ENCODE measurements at regions not wholly inside any gene's neighbourhood (a gene's known extent, or its start where the extent isn't known, plus 50 kb on each side); places are given as distances from the start of the nearest gene placed in this dataset.

- in situ Hi-C loops (cut with HindIII; ENCODE audit: low sequenced_read_pairs): no loop called here
- no peak for DNase-seq (ENCODE audit: low spot score)
Measured at GRCh38 chr3:31373681-31374080, 159.0 kb upstream of the STT3B start.

- in situ Hi-C loops (cut with HindIII; ENCODE audit: low sequenced_read_pairs): no loop called here
- no peak for DNase-seq (ENCODE audit: low spot score)
Measured at GRCh38 chr3:31377045-31377642, 155.6 kb upstream of the STT3B start.

DNA sequence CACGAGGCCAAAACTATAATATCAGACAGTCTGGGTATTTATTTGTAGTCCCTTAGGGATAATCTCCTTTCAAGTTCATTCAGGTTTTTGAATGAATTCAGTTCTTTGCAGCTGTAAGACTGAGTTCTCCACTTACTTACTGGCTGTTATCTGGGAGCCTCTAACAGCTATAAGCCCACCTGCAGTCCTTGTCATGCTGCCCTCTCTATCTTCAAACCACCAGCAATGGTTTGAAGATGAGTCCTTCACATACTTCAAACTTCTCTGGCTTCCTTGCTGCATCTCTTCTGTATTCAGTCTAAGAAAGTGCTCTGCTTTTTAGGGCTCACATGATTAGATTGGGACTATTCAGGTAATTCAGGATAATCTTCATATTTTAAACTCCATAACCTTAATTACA, 154.5 kb upstream of the STT3B start:
- in situ Hi-C loops (cut with HindIII; ENCODE audit: low sequenced_read_pairs): no loop called here
- no peak for DNase-seq (ENCODE audit: low spot score)

DNA sequence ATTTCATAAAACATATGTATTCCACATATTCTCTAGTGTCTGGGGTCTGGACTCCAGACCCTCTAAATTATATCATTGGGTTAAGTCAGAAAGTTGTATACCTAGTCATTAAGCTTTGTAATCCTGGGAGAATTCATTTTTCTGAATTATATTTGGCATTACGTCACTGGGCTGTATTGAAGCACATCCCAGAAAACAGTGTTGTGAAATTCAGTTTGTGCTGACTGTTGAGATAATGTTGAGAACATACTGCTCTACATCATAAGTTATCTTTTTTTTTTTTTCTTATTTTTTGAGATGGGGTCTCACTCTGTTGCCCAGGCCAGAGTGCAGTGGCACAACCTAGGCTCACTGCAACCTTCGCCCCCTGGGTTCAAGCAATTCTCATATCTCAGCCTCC, 153.1 kb upstream of the STT3B start:
- no peak for DNase-seq (ENCODE audit: low spot score)
- in situ Hi-C loops (cut with HindIII; ENCODE audit: low sequenced_read_pairs): no loop called here

DNA sequence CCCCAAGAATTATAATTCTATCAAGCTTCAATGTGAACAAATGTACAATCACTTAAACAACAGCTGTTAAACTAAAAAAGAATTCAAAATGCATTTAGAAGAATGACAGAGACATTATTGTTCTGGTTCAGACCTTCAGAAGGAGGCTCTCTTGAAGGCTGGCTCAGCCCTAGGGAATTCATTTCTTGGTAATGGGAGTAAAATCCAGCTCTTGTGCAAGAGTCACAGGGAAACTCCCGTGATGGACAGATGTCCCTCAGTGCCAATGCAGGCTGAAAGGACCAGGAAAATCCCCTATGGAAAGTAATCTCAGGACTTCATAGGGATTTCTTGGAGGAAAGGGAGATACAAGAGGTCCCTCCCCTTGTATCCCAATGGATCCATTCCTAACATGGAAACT, 149.9 kb upstream of the STT3B start:
- in situ Hi-C loops (cut with HindIII; ENCODE audit: low sequenced_read_pairs): no loop called here
- no peak for DNase-seq (ENCODE audit: low spot score)

DNA sequence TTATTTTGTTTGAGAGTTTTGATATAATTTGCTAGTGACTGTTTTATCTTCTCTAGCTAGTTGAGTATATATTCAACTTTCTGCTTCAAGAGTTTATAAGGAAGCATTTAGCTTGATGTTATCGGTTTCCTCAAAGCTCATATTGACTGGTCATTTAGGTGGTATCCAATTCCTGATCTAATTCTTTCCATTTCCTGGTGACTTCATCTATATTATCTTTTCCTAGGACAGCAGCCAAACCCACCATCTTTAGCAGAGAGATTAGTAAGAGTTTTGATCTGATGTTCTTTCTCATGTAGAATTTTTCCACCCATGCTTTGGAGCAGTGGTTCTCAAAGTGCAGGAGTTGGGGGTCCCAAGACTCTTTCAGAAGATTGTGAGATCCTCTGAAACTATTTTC, 148.6 kb upstream of the STT3B start:
- in situ Hi-C loops (cut with HindIII; ENCODE audit: low sequenced_read_pairs): no loop called here
- no peak for DNase-seq (ENCODE audit: low spot score)

DNA sequence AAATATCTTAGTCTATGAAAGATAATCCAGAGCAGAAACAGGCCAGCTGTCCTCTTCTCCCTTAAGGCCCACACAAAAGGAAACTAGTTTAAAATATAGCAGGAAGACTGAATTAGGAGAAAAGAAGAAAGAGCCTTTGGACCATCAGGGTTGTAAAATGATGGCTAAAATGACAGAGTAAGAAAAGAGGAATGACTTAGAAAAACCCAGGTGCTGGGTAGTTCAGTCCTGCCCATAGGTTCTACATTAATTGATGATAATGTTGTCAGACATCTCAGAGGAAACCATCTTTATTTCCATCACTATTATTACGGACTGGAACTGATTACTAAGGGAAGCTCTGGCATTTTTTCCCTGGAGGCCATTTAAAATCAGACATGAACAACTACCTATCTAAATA, 142.8 kb upstream of the STT3B start:
- in situ Hi-C loops (cut with HindIII; ENCODE audit: low sequenced_read_pairs): no loop called here
- no peak for DNase-seq (ENCODE audit: low spot score)

DNA sequence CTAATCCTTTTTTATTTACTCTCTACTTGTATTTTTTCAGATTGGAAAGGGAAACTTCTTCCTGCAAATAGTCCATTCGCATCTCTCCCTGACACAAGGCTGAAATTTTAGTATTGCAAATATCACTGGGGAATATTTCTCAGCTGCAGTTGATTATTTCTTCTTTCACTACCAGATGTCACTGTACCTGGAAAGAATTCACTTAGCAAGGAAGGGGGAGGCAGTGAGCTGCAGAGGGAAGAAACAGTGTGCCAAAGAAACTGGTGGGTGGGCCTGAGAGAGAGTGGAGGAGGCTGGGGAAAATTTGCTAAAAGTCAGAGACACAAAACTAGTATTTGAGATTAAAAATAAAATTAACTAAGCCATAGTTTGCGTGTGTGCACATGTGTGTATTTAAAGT, 142.3 kb upstream of the STT3B start:
- in situ Hi-C loops (cut with HindIII; ENCODE audit: low sequenced_read_pairs): no loop called here
- no peak for DNase-seq (ENCODE audit: low spot score)

- in situ Hi-C loops (cut with HindIII; ENCODE audit: low sequenced_read_pairs): no loop called here
- DNase-seq (ENCODE audit: low spot score): no peak
Measured at GRCh38 chr3:31391150-31391549, 141.6 kb upstream of the STT3B start.

- in situ Hi-C loops (cut with HindIII; ENCODE audit: low sequenced_read_pairs): no loop called here
- DNase-seq (ENCODE audit: low spot score): no peak
Measured at GRCh38 chr3:31392568-31392967, 140.2 kb upstream of the STT3B start.

GRCh38 chr3:31399271-31399670, 133.5 kb upstream of the STT3B start:
- DNase-seq (ENCODE audit: low spot score): no peak
- in situ Hi-C loops (cut with HindIII; ENCODE audit: low sequenced_read_pairs): no loop called here

DNA sequence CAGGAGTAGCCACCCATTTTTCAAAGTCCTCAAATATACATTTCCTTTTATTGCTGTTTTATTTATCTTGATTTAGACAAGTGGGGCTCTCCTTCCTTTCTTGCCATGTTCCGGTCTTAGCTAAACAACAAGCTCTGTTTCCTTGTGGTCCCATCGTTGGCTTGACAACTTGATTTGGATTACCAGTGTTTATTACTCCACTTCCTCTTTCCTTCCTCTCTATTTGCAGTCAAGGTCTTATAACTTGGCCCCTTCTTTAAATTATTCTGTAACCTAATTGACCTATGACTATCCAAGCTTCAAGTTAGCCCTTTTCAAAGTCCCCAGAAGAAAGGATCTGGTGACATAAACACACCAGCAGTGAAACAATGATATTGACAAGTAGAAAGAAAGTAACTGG, 130.6 kb upstream of the STT3B start:
- DNase-seq (ENCODE audit: low spot score): no peak
- in situ Hi-C loops (cut with HindIII; ENCODE audit: low sequenced_read_pairs): no loop called here

- DNase-seq (ENCODE audit: low spot score): no peak
- in situ Hi-C loops (cut with HindIII; ENCODE audit: low sequenced_read_pairs): no loop called here
Measured at GRCh38 chr3:31403197-31403596, 129.5 kb upstream of the STT3B start.

DNA sequence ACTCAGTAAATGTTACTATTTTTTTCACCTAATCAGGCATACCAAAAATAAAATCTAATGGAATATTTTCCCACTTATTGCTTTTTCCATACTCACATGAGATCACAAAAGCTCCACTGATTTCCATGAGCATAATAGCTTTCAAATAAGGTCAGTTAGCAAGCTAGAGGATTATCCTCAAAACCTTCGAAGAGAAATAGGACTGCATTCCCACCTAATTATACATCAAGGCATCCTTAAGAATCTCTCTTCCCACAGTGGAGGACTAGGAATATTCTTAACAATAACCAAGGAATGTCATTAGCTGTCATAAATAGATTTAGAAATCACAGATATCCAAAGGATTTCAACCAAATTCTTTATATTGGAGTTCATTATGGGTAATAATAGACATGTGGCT, 127.9 kb upstream of the STT3B start:
- no peak for DNase-seq (ENCODE audit: low spot score)
- in situ Hi-C loops (cut with HindIII; ENCODE audit: low sequenced_read_pairs): no loop called here

GRCh38 chr3:31405515-31405914, 127.2 kb upstream of the STT3B start:
- in situ Hi-C loops (cut with HindIII; ENCODE audit: low sequenced_read_pairs): no loop called here

DNA sequence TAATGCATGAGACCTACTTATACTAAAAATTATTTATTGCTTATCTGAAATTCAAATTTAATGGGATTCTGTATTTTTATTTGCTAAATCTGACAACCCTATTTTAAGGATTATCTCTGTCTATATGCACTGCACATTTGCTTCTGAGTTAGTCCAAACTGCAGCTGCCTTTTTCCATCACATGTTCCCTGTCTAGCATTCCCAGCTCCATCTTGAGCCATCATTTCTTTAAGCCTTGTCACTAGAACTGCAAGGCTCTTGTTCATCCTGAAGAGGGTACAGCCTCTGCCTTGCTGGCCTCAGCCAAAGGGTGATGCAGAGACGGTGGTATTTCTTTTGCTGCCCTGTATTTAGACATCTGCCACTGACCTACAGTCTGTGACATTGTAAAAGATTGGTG, 125.8 kb upstream of the STT3B start:
- in situ Hi-C loops (cut with HindIII; ENCODE audit: low sequenced_read_pairs): no loop called here
- no peak for DNase-seq (ENCODE audit: low spot score)

More at GRCh38 chr3:31405515-31405914, 127.2 kb upstream of the STT3B start:
- DNase-seq (ENCODE audit: low spot score): no peak

DNA sequence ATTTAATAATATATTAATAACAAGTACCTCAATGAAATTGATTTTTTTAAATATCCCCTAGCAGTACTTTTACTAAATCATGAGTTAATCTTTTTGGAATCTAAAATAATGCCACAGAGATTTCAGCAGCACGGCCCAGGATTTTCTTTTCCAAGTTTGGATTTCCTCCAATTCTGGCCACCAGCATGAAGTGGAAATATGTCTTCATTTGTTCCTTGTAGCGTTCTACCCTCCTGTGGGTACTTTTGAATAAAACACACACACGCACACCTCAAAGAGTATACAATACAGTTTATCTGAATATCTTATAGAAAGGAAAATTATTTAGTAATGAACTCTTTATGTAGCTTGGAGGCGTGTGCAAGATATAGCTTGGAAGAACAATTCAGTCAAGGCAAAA, 125.1 kb upstream of the STT3B start:
- no peak for DNase-seq (ENCODE audit: low spot score)
- in situ Hi-C loops (cut with HindIII; ENCODE audit: low sequenced_read_pairs): no loop called here

GRCh38 chr3:31408720-31409119, 124.0 kb upstream of the STT3B start:
- in situ Hi-C loops (cut with HindIII; ENCODE audit: low sequenced_read_pairs): no loop called here
- no peak for DNase-seq (ENCODE audit: low spot score)

- no peak for DNase-seq (ENCODE audit: low spot score)
- in situ Hi-C loops (cut with HindIII; ENCODE audit: low sequenced_read_pairs): no loop called here
Measured at GRCh38 chr3:31409389-31409788, 123.3 kb upstream of the STT3B start.

DNA sequence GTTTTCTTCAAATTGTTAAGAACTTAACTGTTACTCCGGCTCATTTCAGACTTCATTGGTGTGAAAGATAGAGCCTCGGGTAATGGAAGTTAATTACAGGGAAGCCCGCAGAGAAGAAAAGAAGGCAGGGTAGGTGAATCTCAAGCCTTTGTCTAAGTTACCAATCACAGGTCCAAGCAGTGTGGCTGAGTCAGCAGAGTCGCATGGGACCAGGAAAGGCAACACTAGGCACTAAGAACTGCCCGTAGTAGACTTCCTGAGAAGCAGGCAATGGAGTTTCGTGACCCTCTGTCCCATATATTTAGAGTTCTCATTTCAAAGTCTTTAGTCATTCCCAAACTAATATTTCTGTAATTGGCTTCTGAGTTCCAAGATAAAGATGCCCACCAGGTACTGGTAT, 122.9 kb upstream of the STT3B start:
- no peak for DNase-seq (ENCODE audit: low spot score)
- in situ Hi-C loops (cut with HindIII; ENCODE audit: low sequenced_read_pairs): no loop called here

GRCh38 chr3:31410411-31410810, 122.3 kb upstream of the STT3B start:
- DNase-seq (ENCODE audit: low spot score): no peak
- in situ Hi-C loops (cut with HindIII; ENCODE audit: low sequenced_read_pairs): no loop called here

DNA sequence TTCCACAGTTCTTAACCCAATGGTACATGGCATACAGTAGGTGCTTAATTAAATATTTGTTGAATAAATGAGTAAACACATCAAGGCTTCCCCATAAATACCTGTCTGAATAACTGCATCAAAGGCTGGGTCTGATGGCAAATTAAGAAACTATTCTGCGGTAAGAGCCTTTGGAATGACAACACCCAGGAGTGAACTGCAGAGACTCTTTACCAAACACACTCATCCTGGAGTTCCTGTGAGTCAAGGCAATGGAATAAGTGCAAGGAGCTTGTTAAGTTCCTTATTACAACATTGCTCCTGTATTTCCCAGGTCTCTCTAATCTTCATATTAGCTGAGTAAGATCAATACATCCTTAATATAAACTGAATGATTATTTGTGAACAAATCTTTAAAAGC, 119.9 kb upstream of the STT3B start:
- in situ Hi-C loops (cut with HindIII; ENCODE audit: low sequenced_read_pairs): no loop called here

More for the DNA sequence above, 119.9 kb upstream of the STT3B start:
- no peak for DNase-seq (ENCODE audit: low spot score)

Measured in G401 (cell line).